ENCODE measurements at regions not wholly inside any gene's neighbourhood (a gene's known extent, or its start where the extent isn't known, plus 50 kb on each side); places are given as distances from the start of the nearest gene placed in this dataset.

DNA sequence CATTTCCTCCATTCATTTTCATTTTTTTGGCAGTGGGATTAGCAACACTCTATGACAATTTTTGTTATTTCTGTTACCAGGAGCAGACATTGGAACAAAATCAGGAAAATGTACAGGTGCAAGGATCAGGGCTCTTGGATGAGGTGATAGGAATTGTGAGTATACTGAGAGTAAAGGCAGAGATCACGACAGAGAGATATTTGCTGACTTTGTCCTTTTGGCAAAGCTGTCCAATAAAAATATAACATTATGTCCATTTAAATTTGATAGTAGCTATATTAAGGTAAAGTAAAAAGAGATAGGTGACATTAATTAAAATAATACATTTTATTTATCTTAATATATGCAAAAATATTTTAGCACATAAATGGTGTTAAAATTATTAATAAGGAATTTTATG is 373.1 kb upstream of the GNPDA2 start:
- no peak for DNase-seq (ENCODE audit: low read depth in 2 of 2)

DNA sequence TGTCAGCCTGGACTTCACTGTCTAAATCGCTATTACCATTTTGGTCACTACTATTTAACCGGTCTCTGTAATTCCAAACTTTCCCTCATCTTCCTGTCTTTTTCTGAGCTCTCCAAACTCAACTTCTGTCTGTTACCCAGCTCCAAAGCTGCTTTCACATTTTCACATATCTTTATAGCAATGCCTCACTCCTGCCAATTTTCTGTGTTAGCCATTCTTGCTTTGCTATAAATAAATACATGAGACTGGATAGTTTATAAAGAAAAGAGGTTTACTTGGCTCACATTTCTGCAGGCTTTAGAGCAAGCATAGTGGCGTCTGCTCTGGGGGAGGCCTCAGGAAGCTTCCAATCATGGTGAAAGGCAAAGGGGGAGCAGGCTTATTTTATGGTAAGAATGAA is 368.3 kb upstream of the GNPDA2 start:
- no peak for DNase-seq (ENCODE audit: low read depth in 2 of 2)

DNA sequence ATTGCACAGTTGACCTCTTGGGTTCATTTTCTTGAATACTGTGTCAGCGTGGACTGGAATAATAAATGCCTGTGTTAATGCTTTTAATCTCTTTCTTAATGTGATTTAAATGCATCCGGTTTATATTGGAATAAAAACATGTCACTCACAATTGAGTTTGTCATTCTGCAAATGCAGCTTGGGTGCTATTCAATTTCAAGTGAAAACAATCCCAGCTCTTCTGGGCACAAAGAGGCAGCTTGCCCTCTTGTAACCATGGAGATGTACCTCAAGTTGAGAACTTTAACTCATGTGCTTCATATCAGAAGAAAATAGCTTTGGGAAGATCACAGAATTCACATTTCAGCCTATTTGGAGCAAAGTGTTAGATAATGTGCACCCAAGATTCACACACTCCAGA is 355.7 kb upstream of the GNPDA2 start:
- no peak for DNase-seq (ENCODE audit: low read depth in 2 of 2)

GRCh38 chr4:45079616-45080015 is 353.3 kb upstream of the GNPDA2 start:
- DNase-seq (ENCODE audit: low read depth in 2 of 2) = no peak

GRCh38 chr4:45078201-45078600 is 351.8 kb upstream of the GNPDA2 start:
- no peak for DNase-seq (ENCODE audit: low read depth in 2 of 2)

DNA sequence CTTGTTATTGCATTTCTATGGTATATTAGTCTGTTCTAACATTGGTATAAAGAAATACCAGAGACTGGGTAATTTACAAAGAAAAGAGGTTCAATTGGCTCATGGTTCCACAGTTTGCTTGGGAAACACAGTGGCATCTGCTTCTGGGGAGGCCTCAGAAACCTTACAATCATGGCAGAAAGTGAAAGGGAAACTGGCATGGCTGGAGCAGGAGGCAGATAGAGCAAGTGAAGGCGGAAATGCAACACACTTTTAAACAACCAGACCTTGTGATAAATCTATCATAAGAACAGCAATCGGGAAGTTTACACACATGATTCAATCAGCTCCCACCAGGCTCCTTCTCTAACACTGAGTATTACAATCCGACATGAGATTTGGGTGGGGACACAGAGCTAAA is 346.6 kb upstream of the GNPDA2 start:
- DNase-seq (ENCODE audit: low read depth in 2 of 2) = no peak

DNA sequence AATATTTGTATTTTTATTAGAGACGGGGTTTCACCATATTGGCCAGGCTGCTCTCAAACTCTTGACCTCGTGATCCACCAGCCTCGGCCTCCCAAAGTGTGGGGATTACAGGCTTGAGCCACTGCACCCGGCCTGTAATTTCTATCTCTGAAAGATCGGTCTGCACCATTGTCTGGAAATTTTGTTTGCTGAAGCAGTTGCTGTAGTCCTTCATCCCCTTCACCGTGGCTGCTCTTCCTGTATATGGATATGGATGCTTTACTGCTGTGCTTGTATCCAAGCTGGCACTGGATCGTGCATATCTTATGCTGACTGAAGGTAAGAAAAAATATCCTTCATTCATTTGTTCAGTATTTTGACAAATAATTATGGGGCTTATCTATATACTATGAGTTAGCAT is 338.4 kb upstream of the GNPDA2 start:
- no peak for DNase-seq (ENCODE audit: low read depth in 2 of 2)

DNA sequence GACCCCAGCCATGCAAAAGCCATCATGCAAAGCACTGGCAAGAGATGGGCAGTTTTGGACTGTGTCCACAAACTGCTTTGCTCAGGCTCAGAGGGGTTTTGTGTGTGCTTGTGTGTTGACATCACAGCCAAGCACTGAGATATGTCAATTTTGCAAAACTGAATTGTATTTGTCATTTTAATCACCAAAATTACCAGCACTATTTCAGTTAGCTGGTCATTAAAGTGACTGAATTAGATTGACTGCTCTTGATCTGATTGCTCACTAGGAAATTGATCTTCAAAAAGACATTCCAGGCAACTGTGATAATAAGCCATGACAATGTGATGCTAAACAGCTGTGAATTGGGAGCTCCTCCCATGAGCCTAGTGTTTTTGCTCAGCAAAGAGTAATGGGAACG is 337.3 kb upstream of the GNPDA2 start:
- no peak for DNase-seq (ENCODE audit: low read depth in 2 of 2)

DNA sequence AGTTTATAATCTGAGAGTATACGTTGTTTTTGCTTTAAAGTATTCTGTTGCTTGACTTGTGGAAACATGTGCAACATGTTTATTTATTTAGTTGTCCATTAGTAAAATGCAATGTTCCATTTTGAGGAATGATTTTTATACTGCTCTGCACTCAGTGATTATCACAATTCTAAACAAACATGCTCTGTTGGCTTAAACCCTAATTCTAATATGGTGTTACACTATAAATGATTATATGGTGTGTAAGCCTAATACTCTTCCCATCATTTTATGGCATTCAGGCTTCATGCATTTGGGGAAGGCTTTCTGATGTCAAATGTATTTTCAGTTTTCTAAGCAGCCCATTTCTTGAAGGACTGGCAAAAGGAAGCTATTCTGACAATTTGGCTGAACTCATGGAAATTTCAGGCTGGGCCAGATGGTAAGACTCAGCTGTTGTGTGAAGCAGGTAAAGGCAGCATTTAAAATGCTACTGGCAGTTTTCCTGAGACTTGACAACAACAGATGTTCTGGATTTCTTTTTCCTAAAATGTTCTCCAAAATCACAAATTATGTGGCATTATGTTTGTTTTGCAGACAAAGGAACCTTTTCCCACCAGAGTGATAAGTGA is 336.7 kb upstream of the GNPDA2 start:
- no peak for DNase-seq (ENCODE audit: low read depth in 2 of 2)

- no peak for DNase-seq (ENCODE audit: low read depth in 2 of 2)
These were observed 317.6 kb upstream of the GNPDA2 start for GRCh38 chr4:45043911-45044310.

- DNase-seq (ENCODE audit: low read depth in 2 of 2) = peak in 1 of 2 donors; percentile 9
These were observed 310.3 kb upstream of the GNPDA2 start for GRCh38 chr4:45036677-45037076.

DNA sequence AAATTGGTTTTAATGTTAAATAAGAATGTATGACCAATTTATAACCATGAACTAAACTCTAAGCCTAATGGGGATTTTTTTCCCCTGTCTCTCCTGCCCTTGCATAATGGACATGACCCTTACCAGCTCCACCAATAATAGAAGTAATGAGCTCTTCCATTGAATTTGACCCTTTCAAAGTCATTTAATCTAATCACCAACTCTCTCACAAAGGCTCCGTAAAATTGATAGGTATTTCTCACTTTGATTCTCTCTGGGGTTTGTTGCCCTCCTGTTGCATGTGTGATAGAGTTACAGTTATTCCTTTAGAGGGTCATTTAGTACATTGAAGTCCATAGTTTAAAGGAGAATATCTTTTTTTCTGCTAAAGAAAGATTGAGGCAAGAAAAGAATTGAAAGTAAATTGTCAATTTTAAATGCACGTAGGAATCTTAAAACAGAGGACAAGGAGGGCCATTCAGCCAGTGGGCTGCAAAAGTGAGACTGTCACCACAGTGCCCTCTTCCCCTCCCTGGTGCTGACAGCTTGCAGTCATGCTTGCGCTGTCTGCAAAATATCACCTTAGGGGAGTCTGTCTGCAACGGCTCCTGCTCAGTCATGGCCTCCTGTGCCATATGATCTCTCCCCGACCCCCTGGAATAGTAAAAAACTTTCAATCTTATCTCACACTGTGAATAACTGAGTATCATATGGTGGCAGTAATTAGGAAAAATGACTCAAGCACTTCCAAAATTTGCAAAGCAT is 307.5 kb upstream of the GNPDA2 start:
- no peak for DNase-seq (ENCODE audit: low read depth in 2 of 2)

- DNase-seq (ENCODE audit: low read depth in 2 of 2) = no peak
These were observed 303.7 kb upstream of the GNPDA2 start for GRCh38 chr4:45030059-45030458.

DNA sequence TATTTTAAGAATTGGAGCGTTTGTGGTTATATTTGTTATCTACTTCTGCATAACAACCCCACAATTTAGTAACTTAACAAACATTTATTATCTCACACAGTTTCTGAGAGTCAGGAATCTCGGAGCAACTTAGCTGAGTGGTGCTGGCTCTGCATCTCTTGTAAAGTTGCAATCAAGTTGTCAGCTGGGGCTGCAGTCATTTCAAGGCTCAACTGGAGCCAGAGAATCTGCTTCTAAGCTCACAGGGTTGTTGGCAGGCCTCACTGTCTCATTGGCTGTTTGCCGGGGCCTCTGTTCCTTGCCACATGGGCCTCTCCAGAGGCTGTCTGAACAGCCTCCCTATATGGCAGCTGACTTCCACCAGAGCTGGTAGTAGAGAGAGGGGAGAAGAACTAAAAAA is 281.2 kb upstream of the GNPDA2 start:
- no peak for DNase-seq (ENCODE audit: low read depth in 2 of 2)

- DNase-seq (ENCODE audit: low read depth in 2 of 2) = no peak
These were observed 279.7 kb upstream of the GNPDA2 start for GRCh38 chr4:45006078-45006477.

- DNase-seq (ENCODE audit: low read depth in 2 of 2) = no peak
These were observed 278.6 kb upstream of the GNPDA2 start for GRCh38 chr4:45004847-45005565.

DNA sequence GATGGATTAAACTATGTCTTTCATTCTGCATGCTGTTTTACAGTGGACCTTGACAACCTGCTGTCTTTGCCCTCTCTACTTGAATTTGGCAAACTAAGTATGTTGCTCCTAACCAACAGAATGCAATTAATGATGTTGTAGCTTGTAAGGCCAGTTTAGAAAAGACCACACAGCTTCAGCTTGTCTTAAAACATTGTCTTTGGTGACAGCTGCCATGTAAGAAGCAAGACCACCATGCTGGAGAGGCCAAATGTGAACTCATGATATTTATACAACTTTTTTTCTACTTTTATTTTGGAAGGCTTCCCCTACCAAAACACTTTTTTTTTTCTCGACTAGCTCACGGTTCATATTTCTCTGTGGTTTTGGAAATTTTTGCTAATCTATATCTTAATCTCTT is 278.0 kb upstream of the GNPDA2 start:
- DNase-seq (ENCODE audit: low read depth in 2 of 2) = no peak

GRCh38 chr4:44996276-44996845 is 270.0 kb upstream of the GNPDA2 start:
- no peak for DNase-seq (ENCODE audit: low read depth in 2 of 2)

DNA sequence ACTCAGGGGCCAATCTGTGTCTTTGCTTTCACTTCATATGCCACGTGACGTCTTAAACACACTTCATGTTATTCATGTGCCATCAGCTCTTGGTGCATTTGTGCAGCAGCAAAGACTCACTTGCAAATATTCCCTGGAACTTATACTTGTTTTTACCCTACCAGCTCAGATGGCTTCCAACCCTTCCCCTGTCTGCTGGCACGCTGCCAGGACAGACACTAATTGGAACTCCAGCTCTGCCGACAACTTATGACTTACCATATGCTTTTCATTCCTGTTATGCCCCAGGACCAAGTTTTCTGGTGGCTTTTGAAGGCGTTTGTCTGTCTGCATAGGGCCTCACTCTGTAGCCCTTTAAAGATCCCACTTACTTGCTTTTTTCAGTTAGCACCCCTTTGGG is 261.7 kb upstream of the GNPDA2 start:
- no peak for DNase-seq (ENCODE audit: low read depth in 2 of 2)

DNA sequence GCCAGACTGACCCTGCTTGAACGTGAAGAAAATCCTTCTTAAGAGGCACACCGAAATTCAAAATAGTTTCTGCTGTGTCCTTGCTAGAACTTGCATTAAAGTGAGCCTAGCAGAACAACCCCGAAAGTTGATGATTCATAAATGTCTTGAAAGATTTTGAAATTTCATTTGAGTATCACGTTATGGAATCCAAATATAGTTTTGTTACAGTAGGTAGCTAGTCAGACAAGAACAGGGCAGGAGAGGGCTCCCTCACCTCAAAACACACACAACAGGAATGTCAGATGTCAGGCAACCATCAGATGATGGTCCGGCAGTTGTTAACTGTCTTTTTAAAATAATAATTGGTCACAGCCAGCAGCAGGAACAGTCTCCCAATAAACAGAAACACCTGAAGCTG is 259.6 kb upstream of the GNPDA2 start:
- no peak for DNase-seq (ENCODE audit: low read depth in 2 of 2)

DNA sequence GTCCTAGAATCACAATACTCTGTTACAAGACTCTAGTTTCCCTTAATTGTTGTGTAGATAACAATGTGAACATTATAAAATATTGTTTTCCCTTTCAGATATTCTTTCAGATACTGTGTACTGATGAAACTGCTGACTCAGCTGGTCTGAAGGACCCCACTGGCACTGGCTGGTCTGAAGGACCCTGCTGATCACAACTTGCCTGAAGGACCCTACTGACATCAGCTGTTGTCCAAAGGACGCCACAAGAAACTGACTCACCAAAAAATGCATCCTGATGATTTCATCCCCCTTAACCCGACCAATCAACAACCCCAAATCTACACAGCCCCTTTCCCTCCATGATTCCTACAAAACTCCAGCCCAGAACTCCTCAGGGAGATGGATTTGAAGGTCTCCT is 258.8 kb upstream of the GNPDA2 start:
- DNase-seq (ENCODE audit: low read depth in 2 of 2) = no peak

GRCh38 chr4:44984083-44984482 is 257.7 kb upstream of the GNPDA2 start:
- no peak for DNase-seq (ENCODE audit: low read depth in 2 of 2)

GRCh38 chr4:44983083-44983482 is 256.7 kb upstream of the GNPDA2 start:
- DNase-seq (ENCODE audit: low read depth in 2 of 2) = no peak

Measured in lung microvascular endothelial cell (primary cell).